K562 (cell line): ENCODE measurements at regions not wholly inside any gene's neighbourhood (a gene's known extent, or its start where the extent isn't known, plus 50 kb on each side); places are given as distances from the start of the nearest gene placed in this dataset.
"Not testable (repeated sequence)": the region's sequence is repeated elsewhere in the genome, so short reads cannot be mapped to it uniquely, and the experiment has no call there.

ENCODE experiments used
- ATAC-seq: fragments of 200-7000 bp; cut with Tn5 transposase; 3 replicates; pipeline ENCODE4 v1.9.1; 2020; ENCODE audit warnings: moderate library complexity
- BruUV-seq: library from RNA; stranded (reverse); fragments of 400-500 nt; replicated peaks from 2 replicates; lab custom pipeline; 2021; lab: Mats Ljungman, UMichigan
- CTCF ChIA-PET: fragments of 300-600 bp; formaldehyde crosslinking; extraction: SDS; loops from one replicate; lab custom pipeline; 2021; ENCODE audit warnings: low intra/inter-chr PET ratio; lab: Yijun Ruan, JAX
- POLR2A ChIA-PET: fragments of 300-600, 350-650 bp; sonication (Branson Sonifier 250); formaldehyde crosslinking; extraction: SDS; loops from one replicate; lab custom pipeline; 2021; ENCODE audit warnings: antibody characterized with exemption, inconsistent platforms; lab: Yijun Ruan, JAX
- DNase-seq, 4 experiments: peaks; one replicate each; pipeline versions ENCODE4 v3.0.0 to v3.0.0-alpha.2; 2011 to 2018; ENCODE audit warnings: low spot score in 3 of 4, mixed read lengths in 3 of 4; ENCODE audit errors: extremely low read depth in 1 of 4
- FAIRE-seq: peaks from 2 replicates; lab custom pipeline; 2011; peaks lifted over from hg19 to GRCh38; lab: Jason Lieb, UNC
- H2AFZ ChIP-seq: 2 replicates; pipeline ENCODE4 v1.6.0; 2011; ENCODE audit warnings: low read depth, low read length, control low read depth, inconsistent platforms
- H3K27ac ChIP-seq: fragments of 200-600 bp; 3 replicates; pipeline ENCODE4 v1.8.0; 2011; ENCODE audit warnings: low read depth, mild to moderate bottlenecking, control low read depth, inconsistent platforms, low read length, moderate library complexity, mixed read lengths; ENCODE audit errors: extremely low read depth
- H3K27me3 ChIP-seq, 2 experiments: fragments of 300-600 bp in 1 of 2; 2 replicates in 1 of 2; 3 replicates in 1 of 2; pipeline versions ENCODE4 v1.6.0 to v1.8.0; 2011; ENCODE audit warnings: inconsistent platforms in 2 of 2, low read length in 2 of 2, mild to moderate bottlenecking in 1 of 2, mixed read lengths in 1 of 2, moderate library complexity in 1 of 2; ENCODE audit not compliant: control insufficient read depth in 2 of 2, insufficient read depth in 2 of 2
- H3K36me3 ChIP-seq: fragments of 300-600 bp; 3 replicates; pipeline ENCODE4 v1.8.0; 2011; ENCODE audit warnings: mild to moderate bottlenecking, low read length, inconsistent platforms; ENCODE audit not compliant: control insufficient read depth, insufficient read depth
- H3K4me1 ChIP-seq, 2 experiments: fragments of 200-600 bp in 1 of 2; replicated peaks in 1 of 2; 2 replicates in 1 of 2; 3 replicates in 1 of 2; pipeline versions ENCODE4 v1.5.1 to v1.8.0; 2011; ENCODE audit warnings: inconsistent platforms in 2 of 2, low read length in 2 of 2, mild to moderate bottlenecking in 1 of 2, mixed read lengths in 1 of 2, moderate library complexity in 1 of 2; ENCODE audit not compliant: control insufficient read depth in 2 of 2, insufficient read depth in 2 of 2
- H3K4me2 ChIP-seq: 2 replicates; pipeline ENCODE4 v1.6.1; 2011; ENCODE audit warnings: low read length, control low read depth, inconsistent platforms, mixed read lengths; ENCODE audit not compliant: insufficient read depth
- H3K4me3 ChIP-seq: fragments of 200-600 bp; sonication (generic), shearing (Covaris generic); 2 replicates; pipeline ENCODE4 v1.5.1; 2016; ENCODE audit warnings: control low read depth, inconsistent platforms
- H3K79me2 ChIP-seq: fragments of 200-600 bp; 3 replicates; pipeline ENCODE4 v1.8.0; 2011; ENCODE audit warnings: low read length, inconsistent platforms; ENCODE audit not compliant: control insufficient read depth, insufficient read depth
- H3K9ac ChIP-seq, 2 experiments: 2 replicates each; pipeline versions ENCODE4 v1.6.0 to v1.6.1; 2011; ENCODE audit warnings: low read depth in 2 of 2, low read length in 2 of 2, control low read depth in 1 of 2, inconsistent platforms in 1 of 2, mild to moderate bottlenecking in 1 of 2, mixed read lengths in 1 of 2; ENCODE audit not compliant: insufficient read depth in 1 of 2
- H3K9me1 ChIP-seq: one replicate; pipeline ENCODE4 v1.6.0; 2011; ENCODE audit warnings: inconsistent platforms, mild to moderate bottlenecking, low read length, moderate library complexity; ENCODE audit not compliant: control insufficient read depth, insufficient read depth
- H3K9me3 ChIP-seq: replicated peaks from 2 replicates; pipeline ENCODE4 v1.5.1; 2011; ENCODE audit warnings: low read depth, low read length, inconsistent platforms; ENCODE audit not compliant: control insufficient read depth, insufficient read depth
- H4K20me1 ChIP-seq: replicated peaks from 2 replicates; pipeline ENCODE4 v1.6.1; 2011; ENCODE audit warnings: low read length, inconsistent platforms, mixed read lengths; ENCODE audit not compliant: control insufficient read depth, insufficient read depth
- BCLAF1 ChIP-seq, 2 experiments: fragments of 450-650 bp in 1 of 2; IDR thresholded peaks; 2 replicates each; pipeline ENCODE4 v1.6.1; 2011 to 2017; ENCODE audit warnings: low read depth in 2 of 2, antibody characterized with exemption in 1 of 2, borderline replicate concordance in 1 of 2, low read length in 1 of 2, mild to moderate bottlenecking in 1 of 2, mixed read lengths in 1 of 2; ENCODE audit not compliant: control insufficient read depth in 1 of 2
- ZBTB11 ChIP-seq, 3 experiments: fragments of 200-800 bp in 1 of 3; fragments of 250-450 bp in 1 of 3; fragments of 450-650 bp in 1 of 3; sonication (Bioruptor Pico) in 1 of 3; sonication (Bioruptor generic) in 1 of 3; formaldehyde crosslinking in 1 of 3; IDR thresholded peaks; 2 replicates each; pipeline versions ENCODE4 v1.6.1 to v1.8.0; 2016 to 2022; ENCODE audit warnings: mild to moderate bottlenecking in 2 of 3, missing genetic modification characterization in 2 of 3, missing compliant biosample characterization in 1 of 3, moderate library complexity in 1 of 3
- WGBS: fragments of 100-300 bp; shearing (Covaris generic); methylation state at CpG from one replicate; pipeline ENCODE4 v1.1.6; 2016; ENCODE audit warnings: low coverage, mixed read lengths; ENCODE audit not compliant: insufficient coverage; ENCODE audit errors: missing lambda C conversion rate; 5-methylcytosine and 5-hydroxymethylcytosine counted together
- in situ Hi-C: fragments of 300-500 bp; cut with MboI; formaldehyde crosslinking; loops from 4 replicates; pipeline ENCODE4 v1.15.0; 2018; ENCODE audit warnings: inconsistent platforms, mixed read lengths
- intact Hi-C: fragments of 100-400 bp; cut with micrococcal nuclease; formaldehyde crosslinking; loops from 2 replicates; pipeline ENCODE4 v1.14.2; 2022

GRCh38 chr20:47978428-47979120 is 193.3 kb upstream of the SULF2 start:
- DNase-seq, H3K27ac ChIP-seq, H3K79me2 ChIP-seq, H3K4me2 ChIP-seq, H3K9ac ChIP-seq, H3K36me3 ChIP-seq, CTCF ChIA-PET, H3K4me3 ChIP-seq, POLR2A ChIA-PET, BruUV-seq, H3K4me1 ChIP-seq, H4K20me1 ChIP-seq, H3K9me3 ChIP-seq, H3K9me1 ChIP-seq, intact Hi-C loops, in situ Hi-C loops, H2AFZ ChIP-seq, ATAC-seq: not testable (repeated sequence)
- 0% methylated on average over 4 of the region's 19 CpGs for WGBS
- TF ChIP-seq ZBTB11 (CRISPR knock-in tag; IDR thresholded peaks at IDR 0.05) (peak in 1 of 3 experiments; percentile 89; a peak in 2 of 6 replicates), BCLAF1 (IDR thresholded peaks at IDR 0.05; ENCODE audit: borderline replicate concordance in 1 of 2, control insufficient read depth in 1 of 2, low read depth in 2 of 2, low read length in 1 of 2) (peak in 1 of 2 experiments; percentile 19; a peak in 1 of 4 replicates)
- H3K27me3 ChIP-seq, result peaks cover 0 to 45% of the 10 kb centered on the region in 2 experiments; a peak in 4 of 5 replicates
- peak; percentile 71 for FAIRE-seq
